Spinal cord (tissue), 9 donors: ENCODE measurements at regions not wholly inside any gene's neighbourhood (a gene's known extent, or its start where the extent isn't known, plus 50 kb on each side); places are given as distances from the start of the nearest gene placed in this dataset.

Experiments
- DNase-seq, 6 donors: peaks; one replicate each; pipeline versions ENCODE4 v3.0.0 to v3.0.0-alpha.2; 2013 to 2015; ENCODE audit warnings: low spot score in 6 of 6, low read depth in 4 of 6
- H3K27ac ChIP-seq: one replicate; pipeline ENCODE4 v1.5.1; 2013; ENCODE audit warnings: low read depth, low read length, control low read depth
- H3K27me3 ChIP-seq: one replicate; pipeline ENCODE4 v1.6.1; 2013; ENCODE audit warnings: low read length; ENCODE audit not compliant: control insufficient read depth, insufficient read depth
- H3K36me3 ChIP-seq: one replicate; pipeline ENCODE4 v1.6.1; 2013; ENCODE audit warnings: low read length; ENCODE audit not compliant: control insufficient read depth, insufficient read depth
- H3K4me1 ChIP-seq: one replicate; pipeline ENCODE4 v1.6.1; 2013; ENCODE audit warnings: low read length; ENCODE audit not compliant: control insufficient read depth, insufficient read depth
- H3K4me3 ChIP-seq: one replicate; pipeline ENCODE4 v1.5.1; 2013; ENCODE audit warnings: low read depth, low read length, control low read depth
- H3K9me3 ChIP-seq: one replicate; pipeline ENCODE4 v1.6.1; 2013; ENCODE audit warnings: low read length; ENCODE audit not compliant: control insufficient read depth, insufficient read depth
- WGBS: methylation state at CpG from one replicate; pipeline ENCODE4 v1.1.5; 2013; ENCODE audit warnings: missing lambda C conversion rate; ENCODE audit not compliant: insufficient coverage; 5-methylcytosine and 5-hydroxymethylcytosine counted together
- donor health status: healthy.

DNA sequence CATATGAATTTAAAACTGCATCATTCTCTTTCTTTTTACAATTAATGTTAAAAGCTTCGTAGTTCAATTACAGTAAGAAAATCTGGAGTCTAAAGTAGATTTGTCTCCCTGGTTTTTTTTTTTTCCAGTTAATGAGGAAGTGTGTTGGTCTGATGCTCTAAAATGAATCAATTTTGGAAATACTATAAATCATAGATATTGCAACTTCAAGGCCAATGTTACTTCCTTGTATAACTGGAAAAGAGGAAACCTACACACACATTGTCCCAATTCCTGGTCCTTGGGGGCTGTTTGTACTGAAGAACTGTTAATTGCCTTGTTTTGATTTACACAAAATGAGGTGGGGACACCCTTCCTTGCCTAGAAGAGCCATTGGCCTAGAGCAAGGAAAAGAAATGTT lies 107.2 kb downstream of the RGS2 start:
- Histone ChIP-seq H3K27ac (no peak overlapping the region), H3K4me1 (no peaks in the 10 kb centered on the region), H3K27me3 (no peaks in the 10 kb centered on the region), H3K4me3 (no peak overlapping the region), H3K36me3 (no peaks in the 10 kb centered on the region), H3K9me3 (no peaks in the 10 kb centered on the region)
- no peak for DNase-seq
- WGBS, result no CpG with 5 or more reads among the region's 1 CpG

DNA sequence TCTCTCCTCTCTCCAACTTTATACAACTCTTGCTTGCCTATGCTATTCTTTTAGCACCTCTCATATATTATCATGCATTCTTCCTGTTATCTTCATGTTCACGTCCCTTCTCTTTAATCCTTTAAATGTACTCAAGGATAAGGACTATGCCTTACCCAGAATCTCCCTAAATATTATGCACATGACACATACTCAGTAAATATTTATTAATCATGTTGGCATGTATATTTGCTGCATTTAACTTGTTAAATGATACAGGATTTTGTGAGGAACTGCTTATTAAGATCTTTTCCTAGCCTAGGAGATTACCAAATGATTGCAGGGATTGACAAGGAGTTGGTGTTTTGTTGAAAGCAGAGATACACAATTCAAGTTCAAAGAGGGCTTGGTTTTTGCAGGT lies 109.4 kb downstream of the RGS2 start:
- no peaks in the 10 kb centered on the region for H3K27me3 ChIP-seq
- no peaks in the 10 kb centered on the region for H3K9me3 ChIP-seq
- DNase-seq, result no peak
- no peaks in the 10 kb centered on the region for H3K36me3 ChIP-seq
- H3K4me1 ChIP-seq, result no peaks in the 10 kb centered on the region
- no CpG with 5 or more reads among the region's 1 CpG for WGBS
- H3K27ac ChIP-seq, result no peak overlapping the region
- no peak overlapping the region for H3K4me3 ChIP-seq

DNA sequence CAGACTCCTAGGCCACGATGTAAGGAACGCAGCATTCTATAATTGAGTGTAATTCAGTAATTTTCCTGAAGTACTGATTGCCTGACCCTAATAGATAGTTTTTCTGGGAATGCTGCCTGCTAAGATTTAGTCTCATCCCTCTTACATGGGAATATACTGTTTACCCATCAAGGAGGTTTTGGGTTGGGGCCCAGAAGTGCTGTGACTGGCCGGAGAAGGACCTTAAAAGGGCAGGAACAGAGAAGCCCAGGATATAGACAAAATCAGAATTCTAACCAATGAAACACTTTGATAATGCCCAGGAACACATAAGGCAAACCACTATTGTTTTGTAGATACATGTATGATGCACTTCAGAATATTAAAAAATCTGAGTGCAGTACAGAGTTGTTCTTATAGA lies 111.6 kb downstream of the RGS2 start:
- no peak overlapping the region for H3K4me3 ChIP-seq
- H3K9me3 ChIP-seq, result no peaks in the 10 kb centered on the region
- H3K4me1 ChIP-seq, result no peaks in the 10 kb centered on the region
- no peaks in the 10 kb centered on the region for H3K27me3 ChIP-seq
- H3K36me3 ChIP-seq, result no peaks in the 10 kb centered on the region
- no peak overlapping the region for H3K27ac ChIP-seq
- WGBS, result no CpG with 5 or more reads among the region's 3 CpGs
- DNase-seq, result no peak

DNA sequence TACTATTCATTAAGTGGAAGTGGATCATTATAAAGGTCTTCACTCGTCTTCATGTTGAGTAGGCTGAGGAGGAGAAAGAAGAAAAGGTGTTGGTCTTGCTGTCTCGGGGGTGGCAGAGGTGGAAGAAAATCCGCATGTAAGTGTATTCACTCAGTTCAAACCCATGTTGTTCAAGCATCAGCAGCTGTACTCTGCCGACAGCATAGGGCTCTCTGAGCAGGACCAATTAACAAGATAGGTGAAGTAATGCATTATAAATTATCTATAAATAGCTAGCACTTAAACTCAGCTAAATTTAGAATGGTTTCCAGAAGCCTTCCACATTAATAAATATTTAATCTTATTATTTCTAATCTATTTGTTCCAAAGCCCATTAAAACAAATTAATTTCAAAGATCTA lies 116.8 kb downstream of the RGS2 start:
- no peak overlapping the region for H3K27ac ChIP-seq
- H3K27me3 ChIP-seq, result no peaks in the 10 kb centered on the region
- no CpG with 5 or more reads among the region's 4 CpGs for WGBS
- H3K4me3 ChIP-seq, result no peak overlapping the region
- peak in 1 of 6 donors; percentile 29 for DNase-seq
- no peaks in the 10 kb centered on the region for H3K4me1 ChIP-seq
- H3K9me3 ChIP-seq, result no peaks in the 10 kb centered on the region
- no peaks in the 10 kb centered on the region for H3K36me3 ChIP-seq

DNA sequence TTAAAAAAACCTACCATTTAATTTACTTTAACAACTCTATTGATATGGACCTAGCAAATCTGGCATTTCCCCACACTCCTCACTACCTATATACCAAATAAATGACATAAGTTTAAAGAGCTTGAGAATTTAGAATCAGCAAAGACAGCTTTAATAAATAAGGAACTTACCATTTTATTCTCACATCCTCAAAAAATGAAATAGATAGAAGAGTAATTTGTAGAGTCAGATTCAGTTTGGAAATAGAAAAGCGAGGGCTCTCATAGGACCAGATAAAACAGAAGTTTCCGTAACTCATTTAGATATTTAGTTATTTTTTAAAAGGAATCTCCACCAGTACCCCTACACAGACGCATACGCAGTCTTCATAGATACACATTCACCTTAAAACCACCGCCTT lies 117.9 kb downstream of the RGS2 start:
- H3K27me3 ChIP-seq, result no peaks in the 10 kb centered on the region

GRCh38 chr1:192927496-192927895 lies 118.7 kb downstream of the RGS2 start:
- Histone ChIP-seq H3K4me3 (no peak overlapping the region), H3K27me3 (no peaks in the 10 kb centered on the region), H3K4me1 (no peaks in the 10 kb centered on the region), H3K9me3 (no peaks in the 10 kb centered on the region), H3K36me3 (no peaks in the 10 kb centered on the region), H3K27ac (no peak overlapping the region)
- peak in 2 of 6 donors; percentile 25 to 39 for DNase-seq
- no CpG with 5 or more reads among the region's 1 CpG for WGBS

More for the DNA sequence above, 117.9 kb downstream of the RGS2 start:
- no peaks in the 10 kb centered on the region for H3K36me3 ChIP-seq
- H3K4me1 ChIP-seq, result no peaks in the 10 kb centered on the region
- H3K9me3 ChIP-seq, result no peaks in the 10 kb centered on the region
- WGBS, result no CpG with 5 or more reads among the region's 5 CpGs
- no peak for DNase-seq
- no peak overlapping the region for H3K4me3 ChIP-seq
- H3K27ac ChIP-seq, result no peak overlapping the region

DNA sequence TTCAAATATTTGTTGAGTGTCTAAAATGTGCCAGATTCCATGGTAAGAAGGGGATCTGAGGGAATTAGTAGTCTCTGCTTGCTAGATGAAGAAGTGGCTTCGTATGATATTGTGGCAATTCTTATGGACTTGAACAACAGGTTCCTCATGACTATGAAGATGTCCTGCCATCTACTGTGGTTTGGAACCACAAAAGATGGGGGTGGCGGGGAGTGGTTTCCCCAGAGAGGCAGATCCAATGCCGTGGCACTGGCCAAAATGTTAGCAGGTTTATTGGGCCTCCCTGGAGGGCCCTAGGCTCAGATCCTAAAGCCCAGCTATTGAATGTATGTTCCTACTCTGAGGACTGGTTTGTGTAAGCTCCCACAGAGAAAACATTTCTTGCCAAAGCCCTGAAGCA lies 120.8 kb downstream of the RGS2 start:
- 77% methylated on average over 3 of the region's 3 CpGs for WGBS
- Histone ChIP-seq H3K4me3 (no peak overlapping the region), H3K27ac (no peak overlapping the region), H3K36me3 (no peaks in the 10 kb centered on the region), H3K4me1 (no peaks in the 10 kb centered on the region), H3K27me3 (no peaks in the 10 kb centered on the region), H3K9me3 (no peaks in the 10 kb centered on the region)
- no peak for DNase-seq

GRCh38 chr1:192933744-192934143 lies 124.9 kb downstream of the RGS2 start:
- 100% methylated on average over 1 of the region's 1 CpG for WGBS
- H3K4me1 ChIP-seq, result no peaks in the 10 kb centered on the region

DNA sequence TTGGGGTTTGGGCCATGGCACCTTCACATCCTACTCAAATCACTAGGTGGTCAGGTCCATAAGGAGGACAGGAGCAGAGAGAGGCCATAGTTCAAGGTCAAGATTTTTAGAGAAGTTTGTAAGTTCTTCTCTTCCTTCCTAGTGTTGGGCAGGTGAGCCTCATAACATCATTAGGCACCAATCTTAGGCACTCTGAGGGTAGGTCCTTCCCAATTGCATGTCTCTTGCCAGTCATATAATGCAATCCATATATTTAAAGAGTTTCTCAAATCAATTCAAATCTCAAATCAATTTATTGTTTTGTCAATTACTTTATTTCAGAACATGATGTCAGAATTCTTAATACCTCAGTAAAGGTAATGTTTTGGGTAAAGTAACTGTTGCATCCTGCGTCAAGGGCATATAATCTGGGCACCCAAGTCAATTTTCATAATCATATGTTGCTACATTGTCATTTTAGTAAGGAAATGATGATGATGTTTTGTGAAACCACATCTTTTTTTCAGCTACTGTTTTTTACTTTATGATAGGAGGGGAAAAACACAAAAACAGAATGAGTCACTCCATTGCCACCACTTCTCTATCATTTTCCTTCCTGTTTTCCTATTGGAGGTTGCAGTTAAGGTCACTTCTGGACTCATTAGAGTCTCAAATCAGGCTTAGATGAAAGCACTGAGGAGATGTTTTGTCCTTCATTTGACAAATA lies 122.7 kb downstream of the UCHL5 start:
- no peaks in the 10 kb centered on the region for H3K4me1 ChIP-seq

More at GRCh38 chr1:192933744-192934143, 124.9 kb downstream of the RGS2 start:
- no peaks in the 10 kb centered on the region for H3K36me3 ChIP-seq
- no peak overlapping the region for H3K4me3 ChIP-seq
- no peak overlapping the region for H3K27ac ChIP-seq
- H3K9me3 ChIP-seq, result no peaks in the 10 kb centered on the region
- no peaks in the 10 kb centered on the region for H3K27me3 ChIP-seq
- no peak for DNase-seq

DNA sequence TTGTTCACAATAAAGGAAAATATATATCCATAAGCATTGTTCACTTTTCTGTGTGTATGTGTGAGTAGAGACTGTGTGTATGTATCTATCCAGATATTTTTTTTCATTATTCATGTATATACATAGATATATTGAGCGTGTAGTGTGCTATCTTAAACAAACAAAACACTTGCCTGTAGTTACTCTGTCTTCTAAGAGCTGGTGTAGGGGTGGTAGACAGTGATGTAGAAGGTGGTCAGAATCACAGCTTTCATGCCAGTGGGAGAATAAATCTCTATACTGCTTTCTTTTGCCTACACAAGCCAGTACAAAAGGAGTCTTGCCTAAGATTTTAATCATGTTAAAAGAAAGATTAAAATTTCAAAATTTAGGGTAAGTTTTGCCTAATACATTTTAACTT lies 122.0 kb downstream of the UCHL5 start:
- Histone ChIP-seq H3K4me3 (no peak overlapping the region), H3K27ac (no peak overlapping the region), H3K4me1 (no peaks in the 10 kb centered on the region), H3K27me3 (no peaks in the 10 kb centered on the region), H3K9me3 (no peaks in the 10 kb centered on the region), H3K36me3 (no peaks in the 10 kb centered on the region)
- WGBS, result no CpG with 5 or more reads among the region's 1 CpG
- DNase-seq, result no peak

More for the DNA sequence above, 122.7 kb downstream of the UCHL5 start:
- Histone ChIP-seq H3K27me3 (no peaks in the 10 kb centered on the region), H3K4me3 (no peak overlapping the region), H3K27ac (no peak overlapping the region), H3K36me3 (no peaks in the 10 kb centered on the region), H3K9me3 (no peaks in the 10 kb centered on the region)
- WGBS, result no CpG with 5 or more reads among the region's 1 CpG
- DNase-seq, result no peak
